ENCODE measurements at regions not wholly inside any gene's neighbourhood (a gene's known extent, or its start where the extent isn't known, plus 50 kb on each side); places are given as distances from the start of the nearest gene placed in this dataset.
"Not testable (repeated sequence)": the region's sequence is repeated elsewhere in the genome, so short reads cannot be mapped to it uniquely, and the experiment has no call there.

- H3K4me3 ChIP-seq (ENCODE audit: low read depth, low read length): no peak overlapping the region
- TF ChIP-seq CTCF (IDR thresholded peaks at IDR 0.05; ENCODE audit: low read depth, low read length, missing control alignments): no peak
- DNase-seq (ENCODE audit: low read depth): no peak
These were observed 141.4 kb upstream of the SULF2 start for GRCh38 chr20:47926731-47927130.

- no peak for DNase-seq (ENCODE audit: low read depth)
- H3K4me3 ChIP-seq (ENCODE audit: low read depth, low read length): no peak overlapping the region
- no peak for TF ChIP-seq CTCF (IDR thresholded peaks at IDR 0.05; ENCODE audit: low read depth, low read length, missing control alignments)
These were observed 140.3 kb upstream of the SULF2 start for GRCh38 chr20:47925593-47925992.

- H3K4me3 ChIP-seq (ENCODE audit: low read depth, low read length): no peak overlapping the region
- TF ChIP-seq CTCF (IDR thresholded peaks at IDR 0.05; ENCODE audit: low read depth, low read length, missing control alignments): no peak
- DNase-seq (ENCODE audit: low read depth): no peak
These were observed 137.0 kb upstream of the SULF2 start for GRCh38 chr20:47922269-47922668.

GRCh38 chr20:47921829-47922228, 136.5 kb upstream of the SULF2 start:
- DNase-seq (ENCODE audit: low read depth); H3K4me3 ChIP-seq (ENCODE audit: low read depth, low read length): not testable (repeated sequence)

GRCh38 chr20:47921408-47921807, 136.1 kb upstream of the SULF2 start:
- DNase-seq (ENCODE audit: low read depth): no peak
- no peak for TF ChIP-seq CTCF (IDR thresholded peaks at IDR 0.05; ENCODE audit: low read depth, low read length, missing control alignments)
- H3K4me3 ChIP-seq (ENCODE audit: low read depth, low read length): no peak overlapping the region

GRCh38 chr20:47917549-47918070, 132.3 kb upstream of the SULF2 start:
- no peak overlapping the region for H3K4me3 ChIP-seq (ENCODE audit: low read depth, low read length)
- TF ChIP-seq CTCF (IDR thresholded peaks at IDR 0.05; ENCODE audit: low read depth, low read length, missing control alignments): no peak
- DNase-seq (ENCODE audit: low read depth): no peak

- no peak for TF ChIP-seq CTCF (IDR thresholded peaks at IDR 0.05; ENCODE audit: low read depth, low read length, missing control alignments)
- H3K4me3 ChIP-seq (ENCODE audit: low read depth, low read length): no peak overlapping the region
- DNase-seq (ENCODE audit: low read depth): no peak
These were observed 130.2 kb upstream of the SULF2 start for GRCh38 chr20:47915495-47915894.

Data from GM12864 (cell line).